ENCODE measurements at regions not wholly inside any gene's neighbourhood (a gene's known extent, or its start where the extent isn't known, plus 50 kb on each side); places are given as distances from the start of the nearest gene placed in this dataset.

DNA sequence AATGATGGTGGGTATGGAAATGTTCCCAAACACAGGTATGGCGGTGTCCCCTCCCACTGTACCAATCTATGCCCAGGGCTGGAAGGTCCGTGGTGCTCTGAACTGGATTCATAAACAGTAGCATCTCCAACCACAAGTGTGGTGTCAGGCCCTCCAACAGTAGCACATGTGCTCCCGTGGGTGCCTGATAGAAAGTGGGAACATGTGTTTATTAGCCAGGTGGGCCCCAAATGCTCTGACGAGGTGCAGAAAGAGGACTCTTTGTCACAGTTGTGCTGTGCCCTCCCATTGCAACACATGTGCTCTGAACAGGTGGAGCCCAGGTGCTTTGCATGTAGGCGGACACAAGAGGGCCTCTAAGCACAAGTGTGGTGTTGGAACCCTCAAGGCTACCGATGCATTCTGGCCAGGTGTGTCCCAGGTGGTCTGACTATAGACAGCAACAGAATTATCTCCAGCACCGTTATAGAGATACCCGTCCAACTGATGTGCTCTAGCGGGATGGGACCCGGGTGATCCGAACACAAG lies 75.4 kb upstream of the ZNF30 start:
- TF ChIP-seq, protein P1, sequence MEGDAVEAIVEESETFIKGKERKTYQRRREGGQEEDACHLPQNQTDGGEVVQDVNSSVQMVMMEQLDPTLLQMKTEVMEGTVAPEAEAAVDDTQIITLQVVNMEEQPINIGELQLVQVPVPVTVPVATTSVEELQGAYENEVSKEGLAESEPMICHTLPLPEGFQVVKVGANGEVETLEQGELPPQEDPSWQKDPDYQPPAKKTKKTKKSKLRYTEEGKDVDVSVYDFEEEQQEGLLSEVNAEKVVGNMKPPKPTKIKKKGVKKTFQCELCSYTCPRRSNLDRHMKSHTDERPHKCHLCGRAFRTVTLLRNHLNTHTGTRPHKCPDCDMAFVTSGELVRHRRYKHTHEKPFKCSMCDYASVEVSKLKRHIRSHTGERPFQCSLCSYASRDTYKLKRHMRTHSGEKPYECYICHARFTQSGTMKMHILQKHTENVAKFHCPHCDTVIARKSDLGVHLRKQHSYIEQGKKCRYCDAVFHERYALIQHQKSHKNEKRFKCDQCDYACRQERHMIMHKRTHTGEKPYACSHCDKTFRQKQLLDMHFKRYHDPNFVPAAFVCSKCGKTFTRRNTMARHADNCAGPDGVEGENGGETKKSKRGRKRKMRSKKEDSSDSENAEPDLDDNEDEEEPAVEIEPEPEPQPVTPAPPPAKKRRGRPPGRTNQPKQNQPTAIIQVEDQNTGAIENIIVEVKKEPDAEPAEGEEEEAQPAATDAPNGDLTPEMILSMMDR (IDR thresholded peaks at IDR 0.05): no peak
- TF ChIP-seq POLR2AphosphoS5 (IDR thresholded peaks at IDR 0.05) (no peak), POLR2A (IDR thresholded peaks at IDR 0.05) (no peak)
